WTC11 (cell line): ENCODE measurements at regions not wholly inside any gene's neighbourhood (a gene's known extent, or its start where the extent isn't known, plus 50 kb on each side); places are given as distances from the start of the nearest gene placed in this dataset.

Source experiments
- CREB1 ChIP-seq: sonication (generic); formaldehyde crosslinking; IDR thresholded peaks from 2 replicates; pipeline ENCODE4 v1.8.0; 2023; ENCODE audit warnings: mild to moderate bottlenecking, missing genetic modification reagents
- NR1H2 ChIP-seq: sonication (generic); formaldehyde crosslinking; IDR thresholded peaks from 2 replicates; pipeline ENCODE4 v1.9.0; 2021; ENCODE audit warnings: mild to moderate bottlenecking, moderate library complexity, missing genetic modification reagents
- PRDM15 ChIP-seq: sonication (generic); formaldehyde crosslinking; IDR thresholded peaks from 2 replicates; pipeline ENCODE4 v1.8.0; 2022; ENCODE audit warnings: missing genetic modification reagents
- TF ChIP-seq, protein P1 (sequence below): fragments of 200-600 bp; IDR thresholded peaks from 2 replicates; pipeline ENCODE4 v1.8.0; 2022; ENCODE audit warnings: antibody characterized with exemption
- TF ChIP-seq, protein P2 (sequence below): sonication (generic); formaldehyde crosslinking; IDR thresholded peaks from 2 replicates; pipeline ENCODE4 v1.8.0; 2022; ENCODE audit warnings: mild to moderate bottlenecking, missing genetic modification reagents

- no peak for TF ChIP-seq PRDM15 (CRISPR knock-in tag)
- no peak for TF ChIP-seq CREB1 (CRISPR knock-in tag)
- TF ChIP-seq NR1H2 (CRISPR knock-in tag), result no peak
- TF ChIP-seq, protein P1, sequence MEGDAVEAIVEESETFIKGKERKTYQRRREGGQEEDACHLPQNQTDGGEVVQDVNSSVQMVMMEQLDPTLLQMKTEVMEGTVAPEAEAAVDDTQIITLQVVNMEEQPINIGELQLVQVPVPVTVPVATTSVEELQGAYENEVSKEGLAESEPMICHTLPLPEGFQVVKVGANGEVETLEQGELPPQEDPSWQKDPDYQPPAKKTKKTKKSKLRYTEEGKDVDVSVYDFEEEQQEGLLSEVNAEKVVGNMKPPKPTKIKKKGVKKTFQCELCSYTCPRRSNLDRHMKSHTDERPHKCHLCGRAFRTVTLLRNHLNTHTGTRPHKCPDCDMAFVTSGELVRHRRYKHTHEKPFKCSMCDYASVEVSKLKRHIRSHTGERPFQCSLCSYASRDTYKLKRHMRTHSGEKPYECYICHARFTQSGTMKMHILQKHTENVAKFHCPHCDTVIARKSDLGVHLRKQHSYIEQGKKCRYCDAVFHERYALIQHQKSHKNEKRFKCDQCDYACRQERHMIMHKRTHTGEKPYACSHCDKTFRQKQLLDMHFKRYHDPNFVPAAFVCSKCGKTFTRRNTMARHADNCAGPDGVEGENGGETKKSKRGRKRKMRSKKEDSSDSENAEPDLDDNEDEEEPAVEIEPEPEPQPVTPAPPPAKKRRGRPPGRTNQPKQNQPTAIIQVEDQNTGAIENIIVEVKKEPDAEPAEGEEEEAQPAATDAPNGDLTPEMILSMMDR, result no peak
- TF ChIP-seq, protein P2, sequence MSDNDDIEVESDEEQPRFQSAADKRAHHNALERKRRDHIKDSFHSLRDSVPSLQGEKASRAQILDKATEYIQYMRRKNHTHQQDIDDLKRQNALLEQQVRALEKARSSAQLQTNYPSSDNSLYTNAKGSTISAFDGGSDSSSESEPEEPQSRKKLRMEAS (CRISPR knock-in tag), result no peak
Observed at GRCh38 chrX:109049903-109050302, 313.5 kb upstream of the IRS4 start.
